ENCODE measurements at regions not wholly inside any gene's neighbourhood (a gene's known extent, or its start where the extent isn't known, plus 50 kb on each side); places are given as distances from the start of the nearest gene placed in this dataset.
A peak's percentile ranks its signal among the peaks of the same experiment; 100 is the strongest.

DNA sequence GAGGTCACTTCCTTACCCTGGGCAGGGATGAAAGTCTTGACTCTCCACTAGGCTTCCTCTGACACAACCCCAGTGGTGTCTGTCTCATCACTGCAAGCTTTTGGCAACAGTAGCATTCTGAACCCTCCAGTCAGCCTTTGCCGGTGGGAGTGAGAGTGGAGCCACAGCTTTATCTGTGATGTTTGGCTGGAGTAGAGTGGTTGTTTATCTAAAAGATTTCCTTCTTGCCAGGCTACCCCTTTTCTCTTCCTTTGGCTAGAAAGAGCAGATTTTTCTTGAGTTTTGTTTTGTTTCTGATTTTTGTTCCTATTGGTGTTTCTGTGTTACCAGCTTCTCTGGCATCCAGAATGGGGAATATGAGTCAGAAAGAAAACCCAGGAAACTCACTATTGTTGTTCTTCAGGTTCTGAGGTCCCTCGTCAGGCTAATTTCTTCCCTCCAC lies 98.9 kb upstream of the KIF5B start:
- Histone ChIP-seq H3K9me3 (ENCODE audit: low read length) (no peaks in the 10 kb centered on the region), H3K4me2 (ENCODE audit: low read length) (peak overlapping the region; percentile 71), H3K9ac (ENCODE audit: low read length) (no peak overlapping the region), H3K4me3 (ENCODE audit: low read length) (peak overlapping the region; percentile 43; the same call in 1 of the 2 replicates), H3F3A (ENCODE audit: low read length, unreplicated experiment) (no peaks in the 10 kb centered on the region), H3K9me2 (replicated peaks; ENCODE audit: low read length) (no peaks in the 10 kb centered on the region), H2AFZ (ENCODE audit: low read length) (peak overlapping the region; percentile 54; the same call in 1 of the 2 replicates), H3K27me3 (ENCODE audit: low read length) (no peaks in the 10 kb centered on the region), H4K20me1 (ENCODE audit: low read length) (no peaks in the 10 kb centered on the region), H3K79me2 (ENCODE audit: low read length) (no peaks in the 10 kb centered on the region), H3K27ac (ENCODE audit: low read length) (peak overlapping the region; percentile 64), H3K36me3 (ENCODE audit: low read depth, low read length) (no peaks in the 10 kb centered on the region), H3K4me1 (ENCODE audit: insufficient read depth, low read length) (peaks cover 22% of the 10 kb centered on the region)
- ChIA-PET POLR2A (ENCODE audit: unreplicated experiment) (no interaction called here), CTCF (no interaction called here)
- TF ChIP-seq EZH2 (IDR thresholded peaks at IDR 0.05; ENCODE audit: low read length, unreplicated experiment) = no peak
- TF ChIP-seq, protein P1, sequence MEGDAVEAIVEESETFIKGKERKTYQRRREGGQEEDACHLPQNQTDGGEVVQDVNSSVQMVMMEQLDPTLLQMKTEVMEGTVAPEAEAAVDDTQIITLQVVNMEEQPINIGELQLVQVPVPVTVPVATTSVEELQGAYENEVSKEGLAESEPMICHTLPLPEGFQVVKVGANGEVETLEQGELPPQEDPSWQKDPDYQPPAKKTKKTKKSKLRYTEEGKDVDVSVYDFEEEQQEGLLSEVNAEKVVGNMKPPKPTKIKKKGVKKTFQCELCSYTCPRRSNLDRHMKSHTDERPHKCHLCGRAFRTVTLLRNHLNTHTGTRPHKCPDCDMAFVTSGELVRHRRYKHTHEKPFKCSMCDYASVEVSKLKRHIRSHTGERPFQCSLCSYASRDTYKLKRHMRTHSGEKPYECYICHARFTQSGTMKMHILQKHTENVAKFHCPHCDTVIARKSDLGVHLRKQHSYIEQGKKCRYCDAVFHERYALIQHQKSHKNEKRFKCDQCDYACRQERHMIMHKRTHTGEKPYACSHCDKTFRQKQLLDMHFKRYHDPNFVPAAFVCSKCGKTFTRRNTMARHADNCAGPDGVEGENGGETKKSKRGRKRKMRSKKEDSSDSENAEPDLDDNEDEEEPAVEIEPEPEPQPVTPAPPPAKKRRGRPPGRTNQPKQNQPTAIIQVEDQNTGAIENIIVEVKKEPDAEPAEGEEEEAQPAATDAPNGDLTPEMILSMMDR (conservative IDR thresholded peaks at IDR 0.05; ENCODE audit: low read depth, low read length) = no peak
- no peak for TF ChIP-seq EZH2phosphoT487 (IDR thresholded peaks at IDR 0.05; ENCODE audit: borderline replicate concordance, low read length)
- BruUV-seq (replicated peaks) = no TSS peak
- ATAC-seq (peak; percentile 57), DNase-seq (peak; percentile 76)
- intact Hi-C loops (cut with micrococcal nuclease) = no loop called here

DNA sequence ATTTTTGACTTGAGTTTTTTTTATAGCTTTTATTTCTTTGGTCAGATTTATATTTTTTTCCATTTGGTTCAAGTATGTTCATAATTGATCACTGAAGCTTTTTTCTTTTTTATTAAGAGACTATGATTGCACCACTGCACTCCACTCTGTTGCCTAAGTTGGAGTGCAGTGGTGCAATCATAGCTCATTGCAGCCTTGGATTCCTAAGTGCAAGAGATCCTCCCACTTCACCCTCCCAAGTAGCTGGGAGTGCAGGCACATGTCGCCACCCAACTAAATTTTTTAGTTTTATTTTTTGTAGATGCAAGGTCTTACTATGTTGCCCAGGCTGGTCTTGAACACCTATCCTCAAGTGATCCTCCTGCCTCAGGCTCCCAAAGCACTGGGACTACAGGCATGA lies 97.7 kb upstream of the KIF5B start:
- TF ChIP-seq EZH2phosphoT487 (IDR thresholded peaks at IDR 0.05; ENCODE audit: borderline replicate concordance, low read length) (no peak), EZH2 (IDR thresholded peaks at IDR 0.05; ENCODE audit: low read length, unreplicated experiment) (no peak)
- TF ChIP-seq, protein P1 (conservative IDR thresholded peaks at IDR 0.05; ENCODE audit: low read depth, low read length) = no peak
- Histone ChIP-seq H3K27ac (ENCODE audit: low read length) (no peak overlapping the region), H4K20me1 (ENCODE audit: low read length) (no peaks in the 10 kb centered on the region), H3K79me2 (ENCODE audit: low read length) (no peaks in the 10 kb centered on the region), H3K4me1 (ENCODE audit: insufficient read depth, low read length) (peaks cover 22% of the 10 kb centered on the region), H3K36me3 (ENCODE audit: low read depth, low read length) (no peaks in the 10 kb centered on the region), H3K4me3 (ENCODE audit: low read length) (no peak overlapping the region), H3K9me3 (ENCODE audit: low read length) (no peaks in the 10 kb centered on the region), H3F3A (ENCODE audit: low read length, unreplicated experiment) (no peaks in the 10 kb centered on the region), H3K9me2 (replicated peaks; ENCODE audit: low read length) (no peaks in the 10 kb centered on the region), H3K27me3 (ENCODE audit: low read length) (no peaks in the 10 kb centered on the region), H3K4me2 (ENCODE audit: low read length) (no peak overlapping the region), H3K9ac (ENCODE audit: low read length) (no peak overlapping the region), H2AFZ (ENCODE audit: low read length) (no peak overlapping the region)
- BruUV-seq (replicated peaks) = no TSS peak
- CTCF ChIA-PET = no interaction called here
- intact Hi-C loops (cut with micrococcal nuclease) = no loop called here
- no peak for ATAC-seq
- POLR2A ChIA-PET (ENCODE audit: unreplicated experiment) = no interaction called here
- DNase-seq = no peak

DNA sequence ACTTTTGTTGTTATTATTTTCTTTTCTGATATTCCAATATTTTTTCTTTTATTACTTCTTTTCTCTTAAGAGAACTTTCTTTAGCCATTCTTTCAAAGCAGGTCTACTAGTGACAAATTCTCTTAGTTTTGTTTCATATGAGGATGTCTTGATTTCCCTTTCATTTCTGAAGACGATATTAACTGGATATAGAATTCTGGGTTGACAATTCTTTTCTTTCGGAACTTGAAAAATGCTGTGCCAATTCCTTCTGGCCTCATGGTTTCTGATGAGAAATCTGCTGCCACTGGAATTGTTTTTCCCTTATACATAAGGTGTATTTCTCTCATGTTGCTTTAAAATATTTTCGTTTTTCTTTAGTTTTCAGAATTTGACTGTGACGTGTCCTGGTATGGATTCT lies 97.0 kb upstream of the KIF5B start:
- DNase-seq (no peak), ATAC-seq (no peak)
- no peak overlapping the region for H2AFZ ChIP-seq (ENCODE audit: low read length)
- no peak overlapping the region for H3K9ac ChIP-seq (ENCODE audit: low read length)
- no peak overlapping the region for H3K4me2 ChIP-seq (ENCODE audit: low read length)
- H3K36me3 ChIP-seq (ENCODE audit: low read depth, low read length) = no peaks in the 10 kb centered on the region
- no peaks in the 10 kb centered on the region for H3K9me2 ChIP-seq (replicated peaks; ENCODE audit: low read length)
- H3K79me2 ChIP-seq (ENCODE audit: low read length) = no peaks in the 10 kb centered on the region
- no peaks in the 10 kb centered on the region for H3K9me3 ChIP-seq (ENCODE audit: low read length)
- TF ChIP-seq EZH2 (IDR thresholded peaks at IDR 0.05; ENCODE audit: low read length, unreplicated experiment) = no peak
- TF ChIP-seq, protein P1 (conservative IDR thresholded peaks at IDR 0.05; ENCODE audit: low read depth, low read length) = no peak
- no peak for TF ChIP-seq EZH2phosphoT487 (IDR thresholded peaks at IDR 0.05; ENCODE audit: borderline replicate concordance, low read length)
- intact Hi-C loops (cut with micrococcal nuclease) = no loop called here
- H3F3A ChIP-seq (ENCODE audit: low read length, unreplicated experiment) = no peaks in the 10 kb centered on the region
- H3K4me3 ChIP-seq (ENCODE audit: low read length) = no peak overlapping the region
- peaks cover 22% of the 10 kb centered on the region for H3K4me1 ChIP-seq (ENCODE audit: insufficient read depth, low read length)
- ChIA-PET CTCF (no interaction called here), POLR2A (ENCODE audit: unreplicated experiment) (no interaction called here)
- BruUV-seq (replicated peaks) = no TSS peak
- no peak overlapping the region for H3K27ac ChIP-seq (ENCODE audit: low read length)
- H4K20me1 ChIP-seq (ENCODE audit: low read length) = no peaks in the 10 kb centered on the region
- no peaks in the 10 kb centered on the region for H3K27me3 ChIP-seq (ENCODE audit: low read length)
